A549 (cell line): ENCODE measurements at regions not wholly inside any gene's neighbourhood (a gene's known extent, or its start where the extent isn't known, plus 50 kb on each side); places are given as distances from the start of the nearest gene placed in this dataset.

Source experiments
- ATAC-seq, 2 experiments: fragments of 200-7000 bp in 1 of 2; fragments of >200 bp in 1 of 2; cut with Nextera tagmentation in 1 of 2; cut with Tn5 transposase in 1 of 2; 3 replicates each; pipeline versions ENCODE4 v1.8.0 to v1.9.1; 2018 to 2020; ENCODE audit warnings: mild to moderate bottlenecking in 1 of 2, moderate library complexity in 1 of 2
- CTCF ChIA-PET: fragments of 300-600 bp; sonication (Branson Sonifier 250); formaldehyde crosslinking; extraction: SDS; loops from one replicate; lab custom pipeline; 2021; ENCODE audit warnings: antibody characterized with exemption, inconsistent platforms; lab: Yijun Ruan, JAX
- POLR2A ChIA-PET: fragments of 350-600 bp; formaldehyde crosslinking; extraction: SDS; loops from one replicate; lab custom pipeline; 2021; ENCODE audit warnings: antibody characterized with exemption, inconsistent platforms; lab: Yijun Ruan, JAX
- DNase-seq, 2 experiments: peaks; one replicate each; pipeline versions ENCODE4 v3.0.0 to v3.0.0-alpha.2; 2011 to 2016; ENCODE audit warnings: low read depth in 1 of 2, low spot score in 1 of 2
- FAIRE-seq: peaks from 2 replicates; lab custom pipeline; 2011; peaks lifted over from hg19 to GRCh38; lab: Jason Lieb, UNC
- H3K27ac ChIP-seq, 2 experiments: fragments of >200 bp; sonication (Bioruptor Twin); formaldehyde crosslinking; 3 replicates each; pipeline ENCODE4 v1.5.1; 2016 to 2017
- H3K4me1 ChIP-seq: fragments of >200 bp; sonication (Bioruptor Twin); formaldehyde crosslinking; 3 replicates; pipeline ENCODE4 v1.6.1; 2016
- H3K4me2 ChIP-seq: fragments of >200 bp; sonication (Bioruptor Twin); formaldehyde crosslinking; 3 replicates; pipeline ENCODE4 v1.6.1; 2016
- H3K4me3 ChIP-seq: fragments of >200 bp; sonication (Bioruptor Twin); formaldehyde crosslinking; 3 replicates; pipeline ENCODE4 v1.5.1; 2016
- H3K9me3 ChIP-seq: fragments of >200 bp; sonication (Bioruptor Twin); formaldehyde crosslinking; 3 replicates; pipeline ENCODE4 v1.6.1; 2016
- CBX2 ChIP-seq: fragments of 200-600 bp; sonication (generic); IDR thresholded peaks from 2 replicates; pipeline ENCODE4 v1.6.1; 2016; ENCODE audit warnings: low read depth, mild to moderate bottlenecking, borderline replicate concordance
- CBX8 ChIP-seq: fragments of 200-600 bp; sonication (generic); IDR thresholded peaks from 2 replicates; pipeline ENCODE4 v1.6.1; 2016
- CEBPB ChIP-seq, 2 experiments: fragments of >200 bp in 1 of 2; sonication (Bioruptor Twin) in 1 of 2; formaldehyde crosslinking in 1 of 2; IDR thresholded peaks; 2 replicates each; pipeline ENCODE4 v1.6.1; 2012 to 2016
- CHD4 ChIP-seq: fragments of 200-600 bp; sonication (generic); IDR thresholded peaks from 2 replicates; pipeline ENCODE4 v1.6.1; 2016; ENCODE audit warnings: antibody characterized with exemption, mild to moderate bottlenecking, borderline replicate concordance
- CTCF ChIP-seq: fragments of >200 bp; sonication (Bioruptor Twin); formaldehyde crosslinking; IDR thresholded peaks from 3 replicates; pipeline ENCODE4 v1.5.1; 2016
- EHMT2 ChIP-seq: fragments of 200-600 bp; sonication (generic); IDR thresholded peaks from 2 replicates; pipeline ENCODE4 v1.6.1; 2016; ENCODE audit warnings: antibody characterized with exemption, low read depth, mild to moderate bottlenecking, moderate library complexity
- EP300 ChIP-seq, 2 experiments: fragments of >200 bp; sonication (Bioruptor Twin); formaldehyde crosslinking; IDR thresholded peaks; 2 replicates in 1 of 2; 3 replicates in 1 of 2; pipeline ENCODE4 v1.6.1; 2016 to 2017
- ESRRA ChIP-seq: fragments of 150-350 bp; IDR thresholded peaks from 2 replicates; pipeline ENCODE4 v1.6.1; 2014; ENCODE audit warnings: mild to moderate bottlenecking, low read length, borderline replicate concordance
- FOSB ChIP-seq: fragments of 250-450 bp; sonication (Bioruptor Pico); IDR thresholded peaks from 2 replicates; pipeline ENCODE4 v1.5.0; 2020; ENCODE audit warnings: mild to moderate bottlenecking, moderate library complexity
- FOSL2 ChIP-seq, 2 experiments: fragments of 450-650 bp in 1 of 2; fragments of >200 bp in 1 of 2; sonication (Bioruptor Twin) in 1 of 2; formaldehyde crosslinking; IDR thresholded peaks; 2 replicates each; pipeline versions ENCODE4 v1.5.0 to v1.6.1; 2016 to 2020; ENCODE audit warnings: mild to moderate bottlenecking in 1 of 2, moderate library complexity in 1 of 2
- GATA3 ChIP-seq: IDR thresholded peaks from 2 replicates; pipeline ENCODE4 v1.6.1; 2012; ENCODE audit warnings: borderline replicate concordance
- HOXB13 ChIP-seq: fragments of 250-450 bp; sonication (Bioruptor Pico); IDR thresholded peaks from 2 replicates; pipeline ENCODE4 v1.5.0; 2020; ENCODE audit warnings: low read depth, mild to moderate bottlenecking, moderate library complexity
- JUNB ChIP-seq: fragments of >200 bp; sonication (Bioruptor Twin); formaldehyde crosslinking; IDR thresholded peaks from 2 replicates; pipeline ENCODE4 v1.6.1; 2016
- KDM5A ChIP-seq: fragments of 200-600 bp; sonication (generic); IDR thresholded peaks from 2 replicates; pipeline ENCODE4 v1.6.1; 2016; ENCODE audit warnings: antibody characterized with exemption, mild to moderate bottlenecking
- MAFK ChIP-seq: fragments of 450-650 bp; IDR thresholded peaks from 2 replicates; pipeline ENCODE4 v1.6.1; 2014; ENCODE audit not compliant: partially characterized antibody
- MAX ChIP-seq: IDR thresholded peaks from 2 replicates; pipeline ENCODE4 v1.6.1; 2012
- MYC ChIP-seq: IDR thresholded peaks from 2 replicates; pipeline ENCODE4 v1.6.1; 2012; ENCODE audit warnings: mild to moderate bottlenecking, inconsistent platforms, low read length, improper control_type of control experiment, borderline replicate concordance
- NR3C1 ChIP-seq: fragments of >200 bp; sonication (Bioruptor Twin); formaldehyde crosslinking; IDR thresholded peaks from 3 replicates; pipeline ENCODE4 v1.6.1; 2017
- PBX3 ChIP-seq: IDR thresholded peaks from 2 replicates; pipeline ENCODE4 v1.6.1; 2012
- POLR2AphosphoS2 ChIP-seq: conservative IDR thresholded peaks from 2 replicates; pipeline ENCODE4 v1.6.1; 2012; ENCODE audit warnings: low read length, improper control_type of control experiment, inconsistent platforms
- RAD21 ChIP-seq, 2 experiments: fragments of >200 bp in 1 of 2; sonication (Bioruptor Twin) in 1 of 2; formaldehyde crosslinking in 1 of 2; IDR thresholded peaks in 1 of 2; conservative IDR thresholded peaks in 1 of 2; 2 replicates in 1 of 2; 3 replicates in 1 of 2; pipeline ENCODE4 v1.6.1; 2012 to 2018; ENCODE audit warnings: inconsistent platforms in 1 of 2
- RNF2 ChIP-seq: fragments of 200-600 bp; sonication (generic); IDR thresholded peaks from 2 replicates; pipeline ENCODE4 v1.6.1; 2016; ENCODE audit warnings: low read depth, mild to moderate bottlenecking, antibody characterized with exemption, moderate library complexity, borderline replicate concordance
- SREBF2 ChIP-seq: fragments of 450-650 bp; IDR thresholded peaks from 2 replicates; pipeline ENCODE4 v1.6.1; 2014; ENCODE audit warnings: mild to moderate bottlenecking, moderate library complexity
- USF2 ChIP-seq: fragments of 450-650 bp; IDR thresholded peaks from 2 replicates; pipeline ENCODE4 v1.6.1; 2014; ENCODE audit warnings: antibody characterized with exemption
- ZSCAN20 ChIP-seq: fragments of 250-450 bp; sonication (Bioruptor Pico); IDR thresholded peaks from 2 replicates; pipeline ENCODE4 v1.8.0; 2022; ENCODE audit warnings: mild to moderate bottlenecking, moderate library complexity
- WGBS: methylation state at CpG from one replicate; pipeline ENCODE4 v1.1.6; 2017; ENCODE audit errors: missing lambda C conversion rate; 5-methylcytosine and 5-hydroxymethylcytosine counted together

- no peak for DNase-seq
- CTCF ChIA-PET, result no interaction called here
- no peaks in the 10 kb centered on the region; the same call in 2 of the 3 replicates for H3K4me1 ChIP-seq
- no peak overlapping the region for H3K27ac ChIP-seq
- TF ChIP-seq SREBF2 (no peak), NR3C1 (no peak)
- TF ChIP-seq, all 56 proteins: peak for 0
- POLR2A ChIA-PET, result no interaction called here
- WGBS, result 79% methylated on average over 5 of the region's 5 CpGs
- Histone ChIP-seq H3K4me3 (no peak overlapping the region), H3K9me3 (no peaks in the 10 kb centered on the region), H3K4me2 (no peak overlapping the region)
- FAIRE-seq (no peak), ATAC-seq (no peak)
Measured at GRCh38 chr6:71452697-71453370, 164.2 kb downstream of the OGFRL1 start.

- Histone ChIP-seq H3K27ac (no peak overlapping the region), H3K4me2 (no peak overlapping the region), H3K4me3 (no peak overlapping the region), H3K4me1 (no peaks in the 10 kb centered on the region), H3K9me3 (no peaks in the 10 kb centered on the region)
- no peak for FAIRE-seq
- ChIA-PET CTCF (no interaction called here), POLR2A (no interaction called here)
- TF ChIP-seq RNF2, result no peak
- TF ChIP-seq FOSB (CRISPR knock-in tag), result no peak
- no peak for TF ChIP-seq MAFK
- TF ChIP-seq MAX, result no peak
- DNase-seq, result no peak
- ATAC-seq, result no peak
Measured at GRCh38 chr6:71453371-71453706, 164.7 kb downstream of the OGFRL1 start.

- 40% methylated on average over 1 of the region's 1 CpG for WGBS
- TF ChIP-seq FOSB (CRISPR knock-in tag) (no peak), RNF2 (no peak), ESRRA (no peak), EHMT2 (no peak), ZSCAN20 (CRISPR knock-in tag) (no peak), JUNB (no peak), FOSL2 (IDR thresholded peaks at IDR 0.05) (no peak), FOSL2 (CRISPR knock-in tag; IDR thresholded peaks at IDR 0.05) (no peak), RAD21 (conservative IDR thresholded peaks at IDR 0.05 in 1 of 2, IDR thresholded peaks at IDR 0.05 in 1 of 2) (no peak), CTCF (no peak), CBX2 (no peak), USF2 (no peak), CBX8 (no peak), MYC (no peak)
- Histone ChIP-seq H3K4me3 (no peak overlapping the region), H3K27ac (no peak overlapping the region), H3K9me3 (no peaks in the 10 kb centered on the region), H3K4me1 (no peaks in the 10 kb centered on the region), H3K4me2 (no peak overlapping the region)
- DNase-seq (no peak), ATAC-seq (no peak), FAIRE-seq (no peak)
- POLR2A ChIA-PET, result no interaction called here
- CTCF ChIA-PET, result no interaction called here
Measured at GRCh38 chr6:71454056-71454455, 165.4 kb downstream of the OGFRL1 start.

- FAIRE-seq (no peak), DNase-seq (no peak), ATAC-seq (no peak)
- ChIA-PET CTCF (no interaction called here), POLR2A (no interaction called here)
- Histone ChIP-seq H3K4me1 (no peaks in the 10 kb centered on the region), H3K4me3 (no peak overlapping the region), H3K4me2 (no peak overlapping the region), H3K27ac (no peak overlapping the region), H3K9me3 (no peaks in the 10 kb centered on the region)
- WGBS, result 63% methylated on average over 1 of the region's 1 CpG
- no peak for TF ChIP-seq KDM5A
- TF ChIP-seq CEBPB (IDR thresholded peaks at IDR 0.05), result no peak
- TF ChIP-seq PBX3, result no peak
- TF ChIP-seq HOXB13 (CRISPR knock-in tag), result no peak
- TF ChIP-seq CHD4, result no peak
- TF ChIP-seq EP300 (IDR thresholded peaks at IDR 0.05), result no peak
- TF ChIP-seq POLR2AphosphoS2, result no peak
- TF ChIP-seq GATA3, result no peak
Measured at GRCh38 chr6:71457929-71458328, 169.3 kb downstream of the OGFRL1 start.
